NCI-H2196 treated with DMSO at 0.1 percent for 48 hours (cell line): ENCODE measurements at regions not wholly inside any gene's neighbourhood (a gene's known extent, or its start where the extent isn't known, plus 50 kb on each side); places are given as distances from the start of the nearest gene placed in this dataset.

Experiments
- DNase-seq: peaks from one replicate; lab custom pipeline; 2025; ENCODE audit not compliant: unreplicated experiment; lab: John Stamatoyannopoulos, UW

DNA sequence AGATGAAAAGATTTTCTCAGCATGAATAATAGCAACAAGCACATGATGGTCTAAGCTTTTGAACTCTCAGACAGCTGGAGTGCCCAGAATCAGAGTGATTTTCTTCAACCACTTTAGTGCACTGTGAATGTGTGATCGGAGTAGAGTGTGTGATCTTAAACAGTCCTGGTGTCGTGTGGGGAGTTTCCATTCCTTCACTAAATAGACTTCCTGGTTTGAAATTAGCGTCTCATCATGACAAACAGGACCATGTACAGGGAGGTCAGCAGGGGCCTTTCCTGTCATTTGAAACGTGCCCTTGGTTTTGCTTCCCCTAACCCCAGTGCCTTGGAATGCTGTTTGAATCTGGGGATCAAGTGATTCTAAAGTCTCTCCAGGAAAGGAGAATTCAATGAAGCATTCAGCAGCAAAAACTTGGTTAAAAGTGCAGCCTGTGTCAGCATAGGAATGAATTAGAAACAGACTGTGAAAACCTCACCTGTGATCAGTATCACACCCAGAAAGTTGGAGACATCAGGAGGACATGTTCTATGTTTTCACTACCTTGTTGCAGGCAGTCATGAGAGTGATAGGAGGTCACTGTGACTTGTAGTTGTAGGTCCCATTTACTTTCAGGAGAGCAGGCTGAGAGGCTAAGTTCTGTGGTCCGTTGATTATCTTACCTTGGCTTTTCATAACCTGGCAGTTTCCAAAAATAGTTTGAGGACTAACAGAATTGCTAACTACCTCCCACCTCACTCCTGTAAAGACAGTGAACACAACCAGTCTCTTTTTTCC is 400.3 kb downstream of the MTX2 start:
- DNase-seq = no peak

DNA sequence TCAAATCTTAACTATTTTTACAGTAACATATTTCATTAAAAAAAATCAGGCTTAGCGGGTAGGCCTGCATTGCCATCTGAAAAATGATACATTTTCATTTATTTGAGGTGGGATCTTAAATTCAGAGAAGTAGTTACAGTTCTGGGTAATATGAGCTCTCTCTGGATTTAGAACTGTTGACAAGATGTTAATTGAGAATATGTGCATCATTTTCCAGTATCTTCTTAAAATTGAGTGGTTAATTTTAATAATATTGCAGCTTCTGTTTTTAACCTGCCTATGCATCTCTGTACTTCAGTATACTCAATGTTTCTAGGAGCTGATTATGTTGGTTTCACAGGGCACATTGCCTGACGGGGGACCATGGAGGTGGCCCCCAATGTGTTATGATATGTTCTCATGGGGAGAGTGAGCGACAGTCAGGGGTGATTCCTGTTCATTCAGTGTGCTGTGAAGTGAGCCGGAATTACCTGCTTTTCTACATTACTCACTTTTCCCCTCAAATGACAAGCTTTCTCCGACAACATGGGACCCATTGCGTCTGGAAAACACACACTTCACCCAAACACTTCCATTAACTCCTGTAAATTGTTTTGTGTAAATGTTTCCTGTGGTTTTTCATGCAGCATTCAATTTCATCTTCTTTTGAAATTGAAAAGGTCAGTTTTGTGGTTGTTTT is 406.2 kb downstream of the MTX2 start:
- no peak for DNase-seq

DNA sequence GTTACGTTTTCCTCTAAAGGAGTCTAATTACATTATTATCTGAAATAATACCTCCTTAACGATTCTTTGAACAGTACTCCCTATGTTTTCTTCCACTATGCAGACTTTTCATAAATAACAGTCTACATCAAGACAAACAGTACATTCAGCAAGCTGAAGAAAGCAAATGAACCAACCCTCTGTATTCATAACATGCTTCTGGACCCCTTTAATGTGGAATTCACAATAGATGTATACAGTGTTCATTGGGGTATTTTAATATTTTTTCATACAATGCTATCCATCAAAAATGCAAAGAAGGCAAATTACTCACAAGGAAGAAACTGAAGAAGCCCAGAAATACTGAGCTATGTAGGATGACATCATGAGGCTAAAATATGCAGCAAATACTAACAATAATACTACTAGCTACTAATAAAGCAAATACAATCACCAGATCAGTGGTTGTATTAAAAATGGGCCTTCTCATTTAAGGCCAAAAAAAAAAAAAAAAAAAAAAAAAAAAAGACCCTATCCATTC is 408.6 kb downstream of the MTX2 start:
- no peak for DNase-seq

DNA sequence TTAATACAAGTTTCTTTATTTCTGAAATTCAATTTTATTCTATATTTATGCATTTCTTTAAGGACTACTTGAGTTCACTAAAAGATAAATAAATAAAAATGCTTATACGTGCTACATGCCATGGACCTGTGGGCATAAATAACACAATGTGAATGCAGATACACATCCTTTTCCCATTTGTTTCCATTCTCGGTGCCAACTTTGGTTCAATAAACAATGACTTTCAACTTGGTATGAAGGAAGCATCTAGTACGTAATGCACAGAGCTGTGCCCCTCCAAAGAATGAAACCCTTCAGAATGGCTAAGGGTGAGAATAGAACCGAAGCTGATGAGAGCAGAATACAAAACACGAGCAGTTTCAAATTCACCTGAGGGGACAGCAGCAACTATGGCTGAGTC is 409.3 kb downstream of the MTX2 start:
- no peak for DNase-seq

DNA sequence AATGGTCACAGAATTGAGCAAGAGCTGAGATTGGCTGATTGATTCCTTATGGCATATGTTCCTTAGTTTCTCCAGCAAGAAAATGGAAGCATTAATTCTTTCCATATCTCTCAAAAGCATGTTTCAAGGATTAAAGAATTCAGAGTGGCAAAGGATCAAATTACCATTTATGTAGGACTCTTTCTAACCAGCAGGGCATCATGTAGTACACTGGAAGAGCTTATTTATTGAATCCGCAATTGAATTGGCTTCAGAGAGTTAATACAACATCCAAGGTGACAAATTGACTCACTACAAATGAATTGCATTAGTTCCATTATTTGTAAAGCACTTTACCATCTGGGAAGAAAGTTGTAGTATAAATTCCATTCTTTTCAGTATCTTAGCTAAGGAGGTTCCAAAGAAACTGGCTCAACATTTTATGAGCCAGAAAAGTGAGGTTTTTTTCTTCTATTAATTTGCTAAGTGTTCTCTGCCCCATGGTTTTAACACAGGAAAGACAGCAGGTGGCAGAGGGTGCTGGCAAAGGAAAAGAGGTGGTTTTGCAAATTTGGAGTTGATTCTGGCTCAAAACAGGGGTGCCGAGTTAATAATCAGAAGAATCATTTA is 409.9 kb downstream of the MTX2 start:
- no peak for DNase-seq

DNA sequence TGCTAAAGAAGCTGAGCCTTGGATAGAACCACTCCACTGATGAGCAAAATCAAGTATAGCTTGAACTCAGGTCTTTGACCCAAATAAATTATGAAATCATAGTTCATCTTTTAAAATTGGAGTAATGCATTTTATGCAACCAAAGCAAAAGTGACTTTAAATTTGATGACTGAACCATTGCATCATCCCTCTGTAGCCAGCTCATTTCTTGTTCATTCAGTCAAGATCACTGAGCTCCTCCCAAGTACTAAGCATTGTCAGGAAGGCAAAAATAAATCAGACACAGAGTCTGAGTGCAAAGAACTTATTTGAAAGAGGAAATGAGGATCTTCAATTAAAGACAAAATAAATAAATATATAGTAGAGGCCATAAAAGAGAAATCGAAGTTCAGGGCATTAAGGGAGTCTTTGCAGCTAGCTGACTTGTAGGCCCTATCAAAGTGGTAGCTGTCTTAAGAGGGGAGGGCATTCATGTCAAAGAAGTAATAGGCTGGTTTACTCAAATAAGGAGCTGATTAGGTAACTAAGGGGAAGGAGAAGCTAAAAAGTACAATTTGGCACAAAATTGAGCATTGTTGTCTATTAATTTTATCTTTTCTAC is 411.8 kb downstream of the MTX2 start:
- DNase-seq = no peak

DNA sequence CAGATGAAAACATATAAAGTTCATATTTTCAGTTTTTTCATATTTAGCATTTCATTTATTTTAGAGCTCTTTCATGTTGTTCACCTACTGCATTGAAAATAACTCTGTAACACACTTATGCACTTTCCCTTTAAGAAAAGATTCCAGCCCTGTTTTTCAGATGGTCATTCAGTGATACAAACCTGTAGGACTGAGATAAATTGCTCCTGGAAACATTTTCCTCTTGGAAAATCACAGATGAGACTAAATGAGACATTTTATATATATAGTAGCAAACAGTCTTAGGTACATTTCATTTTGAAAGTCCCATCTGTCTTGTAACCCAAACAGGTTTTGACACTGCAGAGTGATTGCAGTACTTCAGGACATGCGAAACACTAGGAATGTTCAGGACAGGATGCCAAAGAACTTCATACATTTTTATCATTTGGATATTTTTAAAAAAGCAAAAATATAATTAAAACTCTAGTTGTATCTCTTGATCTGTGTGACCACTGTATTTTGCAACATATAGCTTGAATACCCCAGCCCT is 412.4 kb downstream of the MTX2 start:
- no peak for DNase-seq

DNA sequence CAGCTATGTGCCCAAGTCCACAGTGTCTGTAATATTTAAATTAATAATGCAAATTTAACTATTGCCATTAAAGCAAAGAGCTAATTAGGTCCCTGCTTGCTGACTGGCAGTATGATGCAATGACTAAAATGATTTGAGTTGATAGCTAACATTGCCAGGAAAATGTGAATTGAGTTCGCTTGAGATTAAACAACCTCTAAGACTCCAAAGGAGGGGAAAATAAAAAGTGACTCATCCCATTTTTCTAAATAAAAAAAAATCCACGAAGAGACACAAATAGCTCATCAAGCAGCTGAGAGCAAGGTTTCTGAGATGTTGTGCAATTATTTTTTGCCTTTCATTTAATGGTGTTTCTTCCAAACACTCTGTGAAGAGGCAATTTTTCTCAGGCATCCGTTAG is 413.0 kb downstream of the MTX2 start:
- DNase-seq = no peak

DNA sequence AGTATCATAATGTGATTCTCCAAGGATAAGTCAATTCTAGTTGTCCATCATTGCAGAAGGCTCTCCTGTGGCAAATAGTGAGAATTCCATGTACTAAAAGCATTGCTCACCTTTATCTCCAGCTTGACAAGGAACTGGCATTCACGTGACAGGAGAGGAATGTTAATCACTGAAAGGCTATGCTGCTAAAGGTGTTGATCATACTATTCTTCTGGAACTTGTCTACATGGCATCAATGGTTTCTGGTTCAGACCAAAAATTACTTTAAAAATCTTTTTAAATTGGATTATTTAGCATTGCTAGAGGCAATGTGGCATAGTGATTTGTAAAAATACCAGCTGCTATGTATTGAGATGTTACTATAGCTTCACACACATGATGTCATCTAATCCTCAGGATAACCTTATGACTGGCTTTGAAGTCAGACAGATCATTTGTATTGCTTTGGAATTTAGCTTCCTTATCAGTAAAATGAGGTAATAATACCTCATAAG is 414.4 kb downstream of the MTX2 start:
- DNase-seq = no peak

DNA sequence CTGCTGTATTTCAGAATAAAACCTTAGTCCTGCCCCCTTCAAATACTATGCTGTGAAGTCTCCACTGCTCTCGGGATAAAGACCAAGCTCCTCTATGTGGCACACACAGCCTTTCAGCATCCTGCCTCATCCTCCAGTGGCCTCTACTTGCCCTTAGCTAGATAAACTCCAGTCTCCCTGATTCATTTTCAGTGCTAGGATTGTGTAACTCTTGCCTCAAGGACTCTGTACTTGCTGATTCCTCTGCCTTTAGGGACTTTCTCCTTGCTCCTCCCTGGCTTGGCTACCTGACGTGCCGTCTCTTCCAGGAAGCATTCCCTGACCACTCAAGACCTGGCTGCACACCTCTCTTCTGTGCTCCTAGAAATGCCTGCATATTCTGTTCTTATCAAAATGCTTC is 416.7 kb downstream of the MTX2 start:
- no peak for DNase-seq

DNA sequence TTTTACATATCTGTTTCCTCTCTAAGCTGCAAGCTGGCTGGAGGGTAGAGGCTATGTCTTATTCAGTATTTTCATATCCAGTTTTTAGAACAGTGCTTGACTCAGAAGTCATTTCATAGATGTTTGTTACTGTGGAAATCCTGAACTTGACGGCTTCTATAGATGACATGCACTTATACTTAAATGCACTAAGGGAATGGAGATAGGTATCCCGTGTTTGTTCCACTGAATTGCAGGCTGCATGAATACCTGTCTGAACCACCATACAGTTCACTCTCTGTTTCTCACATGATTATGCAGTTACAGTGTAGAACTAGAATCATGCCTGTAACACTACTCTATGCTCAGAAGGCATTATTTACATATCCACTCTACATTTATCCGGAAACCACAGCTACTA is 417.1 kb downstream of the MTX2 start:
- no peak for DNase-seq

DNA sequence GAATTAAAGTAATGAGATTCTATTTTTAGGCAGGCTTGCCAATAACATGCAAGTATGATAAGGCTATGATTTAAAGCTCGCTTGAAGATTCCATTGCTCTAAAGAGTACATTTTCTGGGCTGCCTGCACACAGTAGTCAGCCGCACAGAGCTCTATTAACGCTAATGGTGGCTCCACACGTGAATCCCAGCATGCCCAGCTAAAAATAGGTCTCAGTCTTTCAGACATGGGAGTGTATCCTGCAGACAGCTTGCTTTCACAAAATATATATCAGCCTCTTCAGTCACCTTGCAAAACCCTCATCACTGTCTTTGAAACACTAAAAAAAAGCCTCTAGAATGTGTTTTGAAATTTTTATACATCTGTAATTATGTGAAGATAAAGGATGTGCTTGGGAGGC is 418.1 kb downstream of the MTX2 start:
- DNase-seq = no peak

DNA sequence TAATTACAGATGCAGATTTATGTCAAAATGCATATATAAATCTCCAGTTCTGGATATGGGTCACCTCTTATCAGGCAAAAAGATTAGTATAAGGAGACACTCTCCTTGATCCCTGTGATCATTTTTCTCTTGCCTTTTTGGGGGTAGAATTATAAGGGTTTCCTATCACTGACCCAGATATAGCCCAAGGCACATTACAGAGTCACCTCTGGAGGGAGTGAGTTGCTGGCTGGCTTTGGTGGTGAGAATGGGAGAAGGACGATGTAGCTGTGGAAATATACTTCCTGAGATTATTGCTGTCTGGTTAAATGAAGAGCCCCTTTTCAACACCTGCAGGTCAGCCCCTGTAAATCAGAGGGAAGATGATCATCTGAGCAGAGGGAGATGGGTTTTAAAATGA is 418.7 kb downstream of the MTX2 start:
- DNase-seq = no peak

DNA sequence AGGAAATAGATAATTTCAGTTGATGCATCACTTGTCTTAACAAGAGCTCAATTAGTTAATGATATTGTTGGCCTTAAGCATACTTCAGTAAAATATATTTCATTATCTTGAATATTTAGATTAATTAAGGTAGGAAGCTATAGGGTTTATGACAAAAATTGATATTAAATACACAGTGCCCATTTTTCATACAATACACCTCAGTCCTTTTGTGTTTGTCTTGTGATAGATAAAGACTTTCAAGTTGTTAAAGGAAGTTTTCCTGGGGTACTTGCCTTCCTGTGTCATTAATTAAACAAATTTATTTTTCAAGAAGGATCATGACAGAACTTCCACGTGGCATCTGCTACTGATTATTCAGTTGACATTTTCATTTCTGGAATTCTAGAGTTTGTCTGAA is 420.5 kb downstream of the MTX2 start:
- no peak for DNase-seq

DNA sequence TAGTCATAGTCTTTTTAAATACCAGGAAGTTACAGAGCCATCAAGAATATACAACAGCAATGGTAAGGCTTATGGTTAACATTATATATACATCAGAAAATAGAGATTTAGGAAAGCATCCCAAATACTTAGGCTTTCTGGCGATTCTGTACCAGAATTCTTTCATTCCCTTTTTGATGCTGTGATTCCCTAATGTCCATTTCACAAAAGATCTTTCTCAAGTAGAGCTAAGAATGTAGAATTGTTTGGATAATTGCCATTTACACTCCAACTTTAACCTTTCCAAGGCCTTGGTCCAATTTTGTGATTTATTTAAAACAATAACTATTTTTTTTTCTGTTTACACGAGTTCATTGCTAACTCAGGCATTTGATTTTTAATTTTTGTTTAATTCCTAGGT is 422.2 kb downstream of the MTX2 start:
- no peak for DNase-seq

DNA sequence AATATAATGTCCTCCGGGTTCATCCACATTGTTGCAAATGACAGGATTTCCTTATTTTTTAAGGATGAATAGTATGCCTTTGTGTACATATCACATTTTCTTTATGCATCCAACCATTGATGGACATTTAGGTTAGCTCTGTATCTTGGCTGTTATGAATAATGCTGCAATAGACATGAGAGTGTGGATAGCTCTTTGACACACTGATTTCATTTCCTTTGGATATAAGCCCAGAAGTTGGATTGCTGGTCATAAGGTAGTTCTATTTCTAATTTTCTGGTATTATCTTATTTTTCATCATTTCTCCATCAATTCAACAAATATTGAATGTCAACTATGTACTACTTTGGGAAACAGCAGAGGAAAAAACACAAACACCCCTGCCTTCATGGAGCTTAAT is 423.3 kb downstream of the MTX2 start:
- no peak for DNase-seq

DNA sequence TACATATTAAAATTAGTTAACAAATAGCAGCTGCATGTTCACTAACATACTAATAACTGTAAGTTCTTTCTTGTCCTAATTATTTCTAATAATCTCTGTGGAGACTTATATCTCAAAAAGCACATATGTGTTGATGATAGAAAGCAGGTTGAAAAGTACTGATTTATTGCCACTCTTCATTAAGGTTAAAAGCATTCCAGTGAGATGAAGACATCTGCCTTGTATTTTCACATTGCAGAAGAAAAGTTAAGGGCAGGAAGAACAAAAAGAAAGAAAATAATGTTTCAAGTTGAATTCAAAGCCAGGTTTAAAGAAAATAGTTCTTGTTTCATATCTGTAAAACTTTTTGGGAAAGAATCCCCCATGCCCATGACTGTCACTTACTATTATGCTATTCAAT is 429.9 kb downstream of the MTX2 start:
- no peak for DNase-seq

DNA sequence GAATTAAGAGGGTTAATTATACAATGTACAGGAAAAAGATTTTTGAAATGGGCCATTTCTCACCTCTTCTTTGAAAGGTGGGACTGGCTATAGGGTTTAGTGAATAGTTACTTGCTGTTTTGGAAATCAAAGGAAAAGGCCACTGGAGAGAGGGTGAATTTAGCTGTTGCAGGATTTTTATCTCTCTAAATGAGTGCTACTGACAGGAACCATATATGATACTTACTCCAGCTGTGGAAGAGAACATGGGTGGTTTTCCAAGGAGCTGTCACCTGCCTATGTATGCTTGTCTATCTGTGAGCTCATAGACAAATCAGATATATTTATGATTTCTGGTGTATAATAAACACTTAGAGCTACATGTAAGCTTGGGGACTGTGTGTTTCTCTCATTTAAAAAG is 430.4 kb downstream of the MTX2 start:
- no peak for DNase-seq

DNA sequence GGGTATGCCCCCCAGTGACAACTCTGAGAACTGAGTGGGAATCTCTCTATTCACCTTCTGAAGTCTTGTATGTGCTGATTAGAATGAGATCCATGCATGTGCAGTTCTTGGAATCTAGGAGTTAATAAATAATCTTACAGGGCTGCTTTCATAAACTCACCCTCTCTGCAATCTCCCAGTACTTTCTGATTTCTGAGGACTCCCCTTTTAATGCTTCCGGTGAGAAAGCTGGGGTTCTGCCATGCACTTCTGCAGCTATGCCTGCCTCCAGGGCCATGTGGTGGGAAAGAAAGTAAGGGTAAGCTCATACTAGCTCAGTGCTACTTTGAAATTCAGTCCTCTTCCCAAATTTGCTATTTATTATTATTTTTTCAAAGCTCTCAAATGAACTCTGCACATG is 432.9 kb downstream of the MTX2 start:
- no peak for DNase-seq

DNA sequence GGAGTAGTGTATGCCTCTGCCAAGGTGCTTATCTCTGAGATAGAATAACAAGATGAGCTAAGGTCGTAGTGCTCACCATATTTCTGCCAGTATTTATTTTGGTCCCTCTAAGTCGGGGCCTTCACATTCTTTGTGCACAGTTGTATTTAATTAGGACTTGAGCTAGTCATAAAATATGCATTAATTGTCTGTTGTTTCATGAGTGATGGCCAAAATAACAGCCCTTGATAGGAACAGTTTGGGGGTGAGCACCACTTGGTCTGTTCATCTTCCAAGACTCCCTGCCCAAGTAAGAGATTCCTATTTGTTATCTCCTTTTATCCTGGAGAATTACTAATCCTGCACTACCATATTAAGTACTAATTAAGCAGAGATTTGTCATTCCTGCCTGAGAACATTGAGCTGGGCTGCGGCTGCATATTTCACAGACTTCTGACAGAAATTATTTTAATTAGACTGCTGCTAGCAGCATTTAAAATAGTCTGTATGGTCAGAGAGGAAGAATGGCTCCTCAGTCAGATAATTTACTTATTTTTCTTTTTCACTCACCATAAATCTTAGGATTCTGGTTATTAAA is 435.1 kb downstream of the MTX2 start:
- DNase-seq = no peak
